GM06990 (cell line): ENCODE measurements at regions not wholly inside any gene's neighbourhood (a gene's known extent, or its start where the extent isn't known, plus 50 kb on each side); places are given as distances from the start of the nearest gene placed in this dataset.

Experiments
- DNase-seq: peaks from one replicate; pipeline ENCODE4 v3.0.0-alpha.2; 2011; ENCODE audit not compliant: insufficient read length; ENCODE audit errors: extremely low read depth
- H3K27me3 ChIP-seq: replicated peaks from 2 replicates; pipeline ENCODE4 v1.6.0; 2011; ENCODE audit warnings: low read length; ENCODE audit not compliant: control insufficient read depth, insufficient read depth
- H3K36me3 ChIP-seq: 2 replicates; pipeline ENCODE4 v1.5.1; 2011; ENCODE audit warnings: low read length; ENCODE audit not compliant: control insufficient read depth, insufficient read depth
- H3K4me3 ChIP-seq: replicated peaks from 2 replicates; pipeline ENCODE4 v1.5.1; 2011; ENCODE audit warnings: low read depth, mild to moderate bottlenecking, control low read depth, low read length
- CTCF ChIP-seq: IDR thresholded peaks from 2 replicates; pipeline ENCODE4 v1.5.1; 2011; ENCODE audit warnings: low read length, control low read depth, mild to moderate bottlenecking, inconsistent platforms; ENCODE audit not compliant: insufficient read depth, poor library complexity, severe bottlenecking

GRCh38 chr3:5569152-5569551 is 381.6 kb downstream of the EDEM1 start:
- no peaks in the 10 kb centered on the region for H3K27me3 ChIP-seq
- DNase-seq = no peak
- no peak for TF ChIP-seq CTCF
- no peak overlapping the region for H3K4me3 ChIP-seq
- no peaks in the 10 kb centered on the region for H3K36me3 ChIP-seq

- H3K4me3 ChIP-seq = no peak overlapping the region
- TF ChIP-seq CTCF = no peak
- H3K36me3 ChIP-seq = no peaks in the 10 kb centered on the region
- no peak for DNase-seq
- H3K27me3 ChIP-seq = no peaks in the 10 kb centered on the region
Measured at GRCh38 chr3:5572168-5572567, 384.7 kb downstream of the EDEM1 start.

- TF ChIP-seq CTCF = no peak
- DNase-seq = no peak
- Histone ChIP-seq H3K27me3 (no peaks in the 10 kb centered on the region), H3K4me3 (no peak overlapping the region), H3K36me3 (no peaks in the 10 kb centered on the region)
Measured at GRCh38 chr3:5576277-5577011, 388.9 kb downstream of the EDEM1 start.

- no peak for TF ChIP-seq CTCF
- DNase-seq = no peak
- no peak overlapping the region for H3K4me3 ChIP-seq
- no peaks in the 10 kb centered on the region for H3K36me3 ChIP-seq
- H3K27me3 ChIP-seq = no peaks in the 10 kb centered on the region
Measured at GRCh38 chr3:5579139-5579602, 391.7 kb downstream of the EDEM1 start.

GRCh38 chr3:5579946-5580345 is 392.4 kb downstream of the EDEM1 start:
- no peaks in the 10 kb centered on the region for H3K27me3 ChIP-seq
- H3K36me3 ChIP-seq = no peaks in the 10 kb centered on the region
- TF ChIP-seq CTCF = no peak
- H3K4me3 ChIP-seq = no peak overlapping the region
- DNase-seq = no peak
